PC-9 (cell line): ENCODE measurements at regions not wholly inside any gene's neighbourhood (a gene's known extent, or its start where the extent isn't known, plus 50 kb on each side); places are given as distances from the start of the nearest gene placed in this dataset. TPM values are rescaled to one million over a fixed set of nuclear protein-coding genes. Genes with fewer than 3 reads are reported as not detected.

Experiments
- BruUV-seq: library from RNA; stranded (reverse); fragments of 400-500 nt; replicated peaks from 2 replicates; lab custom pipeline; 2021; lab: Mats Ljungman, UMichigan
- CTCF ChIA-PET: fragments of 300-600 bp; sonication (Branson Sonifier 250); formaldehyde crosslinking; loops from one replicate; lab custom pipeline; 2022; ENCODE audit warnings: antibody characterized with exemption; lab: Charles Lee
- POLR2A ChIA-PET: fragments of 300-600 bp; sonication (Branson Sonifier 250); formaldehyde crosslinking; loops from one replicate; lab custom pipeline; 2022; ENCODE audit warnings: antibody characterized with exemption; ENCODE audit not compliant: unreplicated experiment; lab: Charles Lee
- DNase-seq, 2 experiments: peaks; one replicate each; pipeline versions ENCODE4 v3.0.0 to v3.0.0-alpha.2; 2015 to 2022; ENCODE audit warnings: mixed read lengths in 1 of 2
- H2AFZ ChIP-seq: fragments of 200-600 bp; sonication (generic); 2 replicates; pipeline ENCODE4 v1.8.1; 2017; ENCODE audit warnings: antibody characterized with exemption
- H3F3A ChIP-seq: fragments of 200-600 bp; sonication (generic); 2 replicates; pipeline ENCODE4 v1.8.1; 2017; ENCODE audit warnings: antibody characterized with exemption, mild to moderate bottlenecking, low read depth; ENCODE audit not compliant: insufficient read depth
- H3K27ac ChIP-seq: fragments of 200-600 bp; sonication (generic); 2 replicates; pipeline ENCODE4 v1.6.1; 2016; ENCODE audit warnings: mixed run types
- H3K27me3 ChIP-seq: fragments of 200-600 bp; sonication (generic); 2 replicates; pipeline ENCODE4 v1.6.1; 2016; ENCODE audit warnings: low read depth, mixed run types; ENCODE audit not compliant: insufficient read depth
- H3K36me3 ChIP-seq: fragments of 200-600 bp; sonication (generic); 2 replicates; pipeline ENCODE4 v1.6.1; 2016; ENCODE audit warnings: low read depth, mixed run types
- H3K4me1 ChIP-seq: fragments of 200-600 bp; sonication (generic); replicated peaks from 2 replicates; pipeline ENCODE4 v1.6.1; 2016; ENCODE audit warnings: mixed run types; ENCODE audit not compliant: insufficient read depth
- H3K4me2 ChIP-seq: fragments of 200-600 bp; sonication (generic); 2 replicates; pipeline ENCODE4 v1.6.1; 2017; ENCODE audit warnings: mixed run types
- H3K4me3 ChIP-seq: fragments of 200-600 bp; sonication (generic); 2 replicates; pipeline ENCODE4 v1.6.1; 2016; ENCODE audit warnings: mixed run types
- H3K79me2 ChIP-seq: fragments of 200-600 bp; sonication (generic); 2 replicates; pipeline ENCODE4 v1.6.1; 2017; ENCODE audit warnings: low read depth, mixed run types
- H3K9me2 ChIP-seq: fragments of 200-600 bp; sonication (generic); 2 replicates; pipeline ENCODE4 v1.8.1; 2017; ENCODE audit warnings: mild to moderate bottlenecking; ENCODE audit not compliant: insufficient read depth
- H3K9me3 ChIP-seq: fragments of 200-600 bp; sonication (generic); 2 replicates; pipeline ENCODE4 v1.8.1; 2016; ENCODE audit warnings: low read depth; ENCODE audit not compliant: insufficient read depth
- H4K20me1 ChIP-seq: fragments of 200-600 bp; sonication (generic); 2 replicates; pipeline ENCODE4 v1.8.1; 2017; ENCODE audit not compliant: insufficient read depth
- CTCF ChIP-seq: fragments of 200-600 bp; sonication (generic); conservative IDR thresholded peaks from 2 replicates; pipeline ENCODE4 v1.6.1; 2017; ENCODE audit warnings: mixed run types, antibody characterized with exemption, mild to moderate bottlenecking, moderate library complexity
- EZH2 ChIP-seq: fragments of 200-600 bp; sonication (generic); IDR thresholded peaks from 2 replicates; pipeline ENCODE4 v1.8.0; 2017; ENCODE audit warnings: antibody characterized with exemption, low read depth
- intact Hi-C: fragments of 100-400 bp; cut with micrococcal nuclease; formaldehyde crosslinking; loops from one replicate; pipeline ENCODE4 v1.10.0; 2022; ENCODE audit not compliant: unreplicated experiment
- microRNA-seq: library from miRNA; unstranded; fragments of <30 nt; microRNA quantifications from one replicate; pipeline ENCODE4 v1.2.0, GENCODE V29; 2021; ENCODE audit warnings: borderline number of aligned reads, borderline replicate concordance

GRCh38 chr16:77133706-77134105, 57.3 kb upstream of the MON1B start:
- BruUV-seq, result no TSS peak
- no peaks in the 10 kb centered on the region for H3K79me2 ChIP-seq
- no peaks in the 10 kb centered on the region; the same call in 1 of the 2 replicates for H3K9me2 ChIP-seq
- H3K36me3 ChIP-seq, result no peaks in the 10 kb centered on the region
- no peak for DNase-seq
- H3K4me3 ChIP-seq, result no peak overlapping the region
- TF ChIP-seq CTCF (no peak), EZH2 (no peak)
- no peak overlapping the region for H3K27ac ChIP-seq
- ChIA-PET CTCF (no interaction called here), POLR2A (no interaction called here)
- peaks cover 46% of the 10 kb centered on the region for H3K27me3 ChIP-seq
- no peak overlapping the region for H2AFZ ChIP-seq
- no peaks in the 10 kb centered on the region for H3K4me1 ChIP-seq
- H4K20me1 ChIP-seq, result no peaks in the 10 kb centered on the region; the same call in 1 of the 2 replicates
- no peaks in the 10 kb centered on the region for H3F3A ChIP-seq
- H3K4me2 ChIP-seq, result no peak overlapping the region
- intact Hi-C loops, result no loop called here
- H3K9me3 ChIP-seq, result no peaks in the 10 kb centered on the region

- TF ChIP-seq EZH2, result no peak
- no peak for TF ChIP-seq CTCF
- Histone ChIP-seq H3K9me3 (no peaks in the 10 kb centered on the region), H3K36me3 (no peaks in the 10 kb centered on the region), H3K4me2 (no peak overlapping the region), H3K27ac (no peak overlapping the region), H3K4me1 (no peaks in the 10 kb centered on the region), H3K9me2 (no peaks in the 10 kb centered on the region; the same call in 1 of the 2 replicates), H3K4me3 (no peak overlapping the region), H3K79me2 (no peaks in the 10 kb centered on the region), H3K27me3 (peaks cover 29% of the 10 kb centered on the region), H2AFZ (no peak overlapping the region; the same call in 1 of the 2 replicates), H3F3A (no peaks in the 10 kb centered on the region), H4K20me1 (no peaks in the 10 kb centered on the region)
- POLR2A ChIA-PET, result no interaction called here
- CTCF ChIA-PET, result no interaction called here
- intact Hi-C loops, result no loop called here
- no peak for DNase-seq
- no TSS peak for BruUV-seq
Measured at GRCh38 chr16:77137045-77137444, 53.9 kb upstream of the MON1B start.

Small RNA genes lying in the stretch of these regions (microRNA-seq; reads per million reads assigned to microRNA genes)
- gene MIR4719, result not detected
